Hepatocyte (in vitro differentiated cells): ENCODE measurements at regions not wholly inside any gene's neighbourhood (a gene's known extent, or its start where the extent isn't known, plus 50 kb on each side); places are given as distances from the start of the nearest gene placed in this dataset.

ENCODE experiments used
- CTCF ChIP-seq: fragments of 200-600 bp; sonication (generic); IDR thresholded peaks from 2 replicates; pipeline ENCODE4 v1.5.1; 2016; ENCODE audit warnings: antibody characterized with exemption, mild to moderate bottlenecking; ENCODE audit not compliant: poor library complexity
- EZH2 ChIP-seq: fragments of 200-600 bp; sonication (generic); IDR thresholded peaks from 2 replicates; pipeline ENCODE4 v1.6.1; 2016; ENCODE audit warnings: antibody characterized with exemption, mild to moderate bottlenecking, borderline replicate concordance
- EZH2phosphoT487 ChIP-seq: fragments of 200-600 bp; sonication (generic); IDR thresholded peaks from one replicate; pipeline ENCODE4 v1.6.1; 2018; ENCODE audit warnings: antibody characterized with exemption, mild to moderate bottlenecking, low read depth, moderate library complexity; ENCODE audit not compliant: unreplicated experiment, severe bottlenecking

- TF ChIP-seq CTCF (no peak), EZH2 (no peak), EZH2phosphoT487 (no peak)
Observed at GRCh38 chr5:118520771-118521415, 467.5 kb downstream of the DTWD2 start.
